Lower leg skin (tissue), 3 donors: ENCODE measurements at regions not wholly inside any gene's neighbourhood (a gene's known extent, or its start where the extent isn't known, plus 50 kb on each side); places are given as distances from the start of the nearest gene placed in this dataset.

Source experiments
- CTCF ChIP-seq, 3 donors: fragments of 450-650 bp; IDR thresholded peaks; one replicate each; pipeline ENCODE4 v1.5.1; 2016; ENCODE audit warnings: antibody characterized with exemption in 3 of 3, mild to moderate bottlenecking in 3 of 3, moderate library complexity in 2 of 3
- POLR2A ChIP-seq, 2 donors: fragments of 450-650 bp; IDR thresholded peaks; one replicate each; pipeline ENCODE4 v1.6.1; 2016 to 2017; ENCODE audit warnings: antibody characterized with exemption in 2 of 2, mild to moderate bottlenecking in 1 of 2, moderate library complexity in 1 of 2

- TF ChIP-seq CTCF (IDR thresholded peaks at IDR 0.05): no peak
- TF ChIP-seq POLR2A (IDR thresholded peaks at IDR 0.05): no peak
Observed at GRCh38 chr12:107557589-107558100, 128.0 kb upstream of the PWP1 start.
